ENCODE measurements at regions not wholly inside any gene's neighbourhood (a gene's known extent, or its start where the extent isn't known, plus 50 kb on each side); places are given as distances from the start of the nearest gene placed in this dataset.

DNA sequence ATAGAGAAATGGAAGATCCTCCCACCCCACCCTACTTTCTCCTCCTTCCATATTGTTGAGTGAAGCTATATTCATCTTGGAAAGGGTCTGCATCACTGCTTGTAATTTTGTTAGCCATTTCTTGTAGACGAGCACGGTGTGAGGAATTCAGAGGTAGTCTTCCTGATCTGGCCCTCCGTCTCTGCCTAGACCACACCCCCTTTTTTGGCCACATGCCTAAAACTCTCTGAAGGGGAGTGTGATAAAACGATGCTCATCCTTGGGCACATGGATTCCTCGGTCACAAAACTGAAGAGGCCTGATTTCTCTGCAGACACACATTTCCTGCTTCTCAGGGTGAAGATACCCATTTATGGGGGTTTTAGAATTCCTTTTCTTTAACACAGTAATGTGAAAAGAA is 182.8 kb downstream of the LARP7 start:
- H3K9me3 ChIP-seq, result no peaks in the 10 kb centered on the region
- no peak for TF ChIP-seq POLR2AphosphoS5 (IDR thresholded peaks at IDR 0.05)
- no peak for TF ChIP-seq POLR2A (IDR thresholded peaks at IDR 0.05)
- TF ChIP-seq, protein P1, sequence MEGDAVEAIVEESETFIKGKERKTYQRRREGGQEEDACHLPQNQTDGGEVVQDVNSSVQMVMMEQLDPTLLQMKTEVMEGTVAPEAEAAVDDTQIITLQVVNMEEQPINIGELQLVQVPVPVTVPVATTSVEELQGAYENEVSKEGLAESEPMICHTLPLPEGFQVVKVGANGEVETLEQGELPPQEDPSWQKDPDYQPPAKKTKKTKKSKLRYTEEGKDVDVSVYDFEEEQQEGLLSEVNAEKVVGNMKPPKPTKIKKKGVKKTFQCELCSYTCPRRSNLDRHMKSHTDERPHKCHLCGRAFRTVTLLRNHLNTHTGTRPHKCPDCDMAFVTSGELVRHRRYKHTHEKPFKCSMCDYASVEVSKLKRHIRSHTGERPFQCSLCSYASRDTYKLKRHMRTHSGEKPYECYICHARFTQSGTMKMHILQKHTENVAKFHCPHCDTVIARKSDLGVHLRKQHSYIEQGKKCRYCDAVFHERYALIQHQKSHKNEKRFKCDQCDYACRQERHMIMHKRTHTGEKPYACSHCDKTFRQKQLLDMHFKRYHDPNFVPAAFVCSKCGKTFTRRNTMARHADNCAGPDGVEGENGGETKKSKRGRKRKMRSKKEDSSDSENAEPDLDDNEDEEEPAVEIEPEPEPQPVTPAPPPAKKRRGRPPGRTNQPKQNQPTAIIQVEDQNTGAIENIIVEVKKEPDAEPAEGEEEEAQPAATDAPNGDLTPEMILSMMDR (IDR thresholded peaks at IDR 0.05), result no peak
- TF ChIP-seq EP300 (IDR thresholded peaks at IDR 0.05; ENCODE audit: low read depth), result no peak
- H3K36me3 ChIP-seq, result no peaks in the 10 kb centered on the region
- WGBS, 2 donors (ENCODE audit: low coverage in 1 of 2), result 66 to 70% methylated on average over 2 to 5 of the region's 5 CpGs
- H3K27me3 ChIP-seq, result no peaks in the 10 kb centered on the region
- no peak overlapping the region for H3K4me3 ChIP-seq
- intact Hi-C loops (cut with DNase I; ENCODE audit: low total_unique reads) (no loop called here), in situ Hi-C loops (cut with MboI; ENCODE audit: low pct_ligation_motif_present in 1 of 4, low pct_unique_long_range_greater_than_20kb in 1 of 4, low sequenced_read_pairs in 3 of 4) (no loop called here)
- no peak overlapping the region for H3K27ac ChIP-seq
- no peak for DNase-seq
- H3K4me1 ChIP-seq, result no peaks in the 10 kb centered on the region

DNA sequence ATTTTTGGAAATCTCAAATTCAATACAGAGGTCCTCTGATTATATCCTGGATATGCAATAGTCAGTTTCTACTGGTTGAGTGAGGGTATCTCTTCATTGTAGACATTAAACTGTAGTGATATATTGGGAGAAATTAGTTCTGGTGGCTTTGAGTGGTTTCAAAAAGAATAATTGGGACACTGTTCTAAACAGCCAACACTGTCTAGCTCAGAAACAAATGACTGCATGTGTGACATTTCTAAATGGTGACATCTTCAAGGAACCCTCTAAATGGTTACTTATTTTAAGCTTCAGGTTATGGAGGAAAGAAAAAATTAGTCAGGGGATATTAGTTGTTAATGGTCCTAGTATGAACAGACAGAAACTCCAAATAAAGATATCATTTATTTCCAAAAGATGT is 186.2 kb downstream of the LARP7 start:
- no peaks in the 10 kb centered on the region for H3K36me3 ChIP-seq
- intact Hi-C loops (cut with DNase I; ENCODE audit: low total_unique reads) (no loop called here), in situ Hi-C loops (cut with MboI; ENCODE audit: low pct_ligation_motif_present in 1 of 4, low pct_unique_long_range_greater_than_20kb in 1 of 4, low sequenced_read_pairs in 3 of 4) (no loop called here)
- no peak for DNase-seq
- TF ChIP-seq, protein P1 (IDR thresholded peaks at IDR 0.05), result no peak
- TF ChIP-seq POLR2A (IDR thresholded peaks at IDR 0.05), result no peak
- no peak for TF ChIP-seq EP300 (IDR thresholded peaks at IDR 0.05; ENCODE audit: low read depth)
- no peak for TF ChIP-seq POLR2AphosphoS5 (IDR thresholded peaks at IDR 0.05)
- H3K4me3 ChIP-seq, result no peak overlapping the region
- H3K9me3 ChIP-seq, result no peaks in the 10 kb centered on the region
- H3K4me1 ChIP-seq, result no peaks in the 10 kb centered on the region
- no peak overlapping the region for H3K27ac ChIP-seq
- no peaks in the 10 kb centered on the region for H3K27me3 ChIP-seq

DNA sequence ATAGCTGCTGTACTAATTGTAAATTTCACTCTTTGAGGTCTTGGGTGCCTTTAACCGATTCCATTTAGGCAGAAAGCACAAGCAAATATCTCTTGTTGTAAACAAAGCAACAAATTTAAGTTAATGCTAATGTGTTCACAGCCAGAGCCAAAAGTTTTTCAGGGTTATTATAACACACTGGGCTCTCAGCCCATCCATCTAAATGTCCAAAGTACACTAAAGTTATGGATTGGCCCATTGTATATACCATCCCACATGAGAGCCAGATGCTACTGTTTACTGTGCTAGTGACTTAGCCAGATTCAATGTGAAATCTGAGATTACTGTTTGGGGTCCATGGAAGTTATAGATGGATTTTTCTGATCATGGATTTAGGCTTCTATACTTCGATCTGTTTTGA is 186.7 kb downstream of the LARP7 start:
- no peak for DNase-seq
- Histone ChIP-seq H3K9me3 (no peaks in the 10 kb centered on the region), H3K27ac (no peak overlapping the region), H3K4me1 (no peaks in the 10 kb centered on the region), H3K36me3 (no peaks in the 10 kb centered on the region), H3K27me3 (no peaks in the 10 kb centered on the region), H3K4me3 (no peak overlapping the region)
- WGBS, 2 donors (ENCODE audit: low coverage in 1 of 2), result 54 to 60% methylated on average over 2 of the region's 2 CpGs
- intact Hi-C loops (cut with DNase I; ENCODE audit: low total_unique reads), result no loop called here
- TF ChIP-seq EP300 (IDR thresholded peaks at IDR 0.05; ENCODE audit: low read depth) (no peak), POLR2AphosphoS5 (IDR thresholded peaks at IDR 0.05) (no peak), POLR2A (IDR thresholded peaks at IDR 0.05) (no peak)
- TF ChIP-seq, protein P1 (IDR thresholded peaks at IDR 0.05), result no peak
- in situ Hi-C loops (cut with MboI; ENCODE audit: low pct_ligation_motif_present in 1 of 4, low pct_unique_long_range_greater_than_20kb in 1 of 4, low sequenced_read_pairs in 3 of 4), result no loop called here

DNA sequence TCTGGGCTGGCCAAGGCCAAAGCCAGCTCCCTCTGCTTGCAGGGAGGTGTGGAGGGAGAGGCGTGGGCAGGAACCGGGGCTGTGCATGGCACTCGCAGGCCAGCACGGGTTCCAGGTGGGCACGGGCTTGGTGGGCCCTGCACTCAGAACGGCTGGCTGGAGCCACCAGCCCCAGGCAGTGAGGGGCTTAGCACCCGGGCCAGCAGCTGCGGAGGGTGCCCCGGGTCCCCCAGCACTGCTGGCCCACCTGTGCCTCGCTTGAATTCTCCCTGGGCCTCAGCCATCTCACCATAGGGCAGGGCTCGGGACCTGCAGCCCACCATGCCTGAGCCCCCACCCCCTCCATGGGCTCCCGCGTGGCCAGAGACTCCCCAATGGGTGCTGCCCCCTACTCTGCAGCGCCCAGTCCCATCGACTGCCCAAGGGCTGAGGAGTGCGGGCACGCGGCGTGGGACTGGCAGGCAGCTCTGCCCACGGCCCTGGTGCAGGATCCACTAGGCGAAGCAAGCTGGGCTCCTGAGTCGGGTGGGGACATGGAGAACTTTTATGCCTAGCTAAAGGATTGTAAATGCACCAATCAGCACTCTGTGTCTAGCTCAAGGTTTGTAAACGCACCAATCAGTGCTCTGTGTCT is 193.9 kb downstream of the LARP7 start:
- Histone ChIP-seq H3K36me3 (no peaks in the 10 kb centered on the region), H3K9me3 (no peaks in the 10 kb centered on the region), H3K27me3 (no peaks in the 10 kb centered on the region), H3K27ac (no peak overlapping the region), H3K4me1 (no peaks in the 10 kb centered on the region), H3K4me3 (no peak overlapping the region)
- TF ChIP-seq EP300 (IDR thresholded peaks at IDR 0.05; ENCODE audit: low read depth), result no peak
- TF ChIP-seq POLR2AphosphoS5 (IDR thresholded peaks at IDR 0.05), result no peak
- 91% methylated on average over 23 of the region's 23 CpGs; no CpG with 5 or more reads in 1 of the 2 donors for WGBS, 2 donors (ENCODE audit: low coverage in 1 of 2)
- DNase-seq, result no peak
- in situ Hi-C loops (cut with MboI; ENCODE audit: low pct_ligation_motif_present in 1 of 4, low pct_unique_long_range_greater_than_20kb in 1 of 4, low sequenced_read_pairs in 3 of 4), result no loop called here
- intact Hi-C loops (cut with DNase I; ENCODE audit: low total_unique reads), result no loop called here

DNA sequence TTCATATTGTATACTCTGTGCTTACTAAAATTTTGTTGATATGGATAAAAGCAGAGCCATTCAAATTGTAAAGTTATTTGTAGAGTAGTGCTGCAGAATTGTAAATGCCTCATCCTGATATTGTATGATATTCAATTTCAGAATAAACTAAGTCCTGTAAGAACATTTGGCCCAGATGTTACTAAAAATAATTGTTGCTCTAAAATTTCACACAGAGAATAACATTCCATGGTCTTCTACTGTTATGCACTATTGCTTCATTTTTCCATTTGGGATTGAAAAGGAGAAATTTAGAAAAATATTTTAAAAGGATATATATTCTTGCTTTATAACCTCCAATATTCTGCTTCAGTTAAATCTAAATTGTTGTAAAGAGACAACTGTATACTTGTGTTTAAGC is 195.6 kb downstream of the LARP7 start:
- intact Hi-C loops (cut with DNase I; ENCODE audit: low total_unique reads) (no loop called here), in situ Hi-C loops (cut with MboI; ENCODE audit: low pct_ligation_motif_present in 1 of 4, low pct_unique_long_range_greater_than_20kb in 1 of 4, low sequenced_read_pairs in 3 of 4) (no loop called here)

More for the DNA sequence above, 195.6 kb downstream of the LARP7 start:
- H3K27me3 ChIP-seq, result no peaks in the 10 kb centered on the region
- H3K4me1 ChIP-seq, result no peaks in the 10 kb centered on the region
- DNase-seq, result no peak
- H3K9me3 ChIP-seq, result no peaks in the 10 kb centered on the region
- no peak overlapping the region for H3K4me3 ChIP-seq
- H3K27ac ChIP-seq, result no peak overlapping the region
- TF ChIP-seq, protein P1 (IDR thresholded peaks at IDR 0.05), result no peak
- TF ChIP-seq EP300 (IDR thresholded peaks at IDR 0.05; ENCODE audit: low read depth) (no peak), POLR2A (IDR thresholded peaks at IDR 0.05) (no peak), POLR2AphosphoS5 (IDR thresholded peaks at IDR 0.05) (no peak)
- H3K36me3 ChIP-seq, result no peaks in the 10 kb centered on the region

Data from transverse colon (tissue), 4 donors.